GM04503 (cell line): ENCODE measurements at regions not wholly inside any gene's neighbourhood (a gene's known extent, or its start where the extent isn't known, plus 50 kb on each side); places are given as distances from the start of the nearest gene placed in this dataset.

ENCODE experiments used
- DNase-seq: peaks from one replicate; pipeline ENCODE4 v3.0.0-alpha.2; 2012; ENCODE audit warnings: low read depth

DNA sequence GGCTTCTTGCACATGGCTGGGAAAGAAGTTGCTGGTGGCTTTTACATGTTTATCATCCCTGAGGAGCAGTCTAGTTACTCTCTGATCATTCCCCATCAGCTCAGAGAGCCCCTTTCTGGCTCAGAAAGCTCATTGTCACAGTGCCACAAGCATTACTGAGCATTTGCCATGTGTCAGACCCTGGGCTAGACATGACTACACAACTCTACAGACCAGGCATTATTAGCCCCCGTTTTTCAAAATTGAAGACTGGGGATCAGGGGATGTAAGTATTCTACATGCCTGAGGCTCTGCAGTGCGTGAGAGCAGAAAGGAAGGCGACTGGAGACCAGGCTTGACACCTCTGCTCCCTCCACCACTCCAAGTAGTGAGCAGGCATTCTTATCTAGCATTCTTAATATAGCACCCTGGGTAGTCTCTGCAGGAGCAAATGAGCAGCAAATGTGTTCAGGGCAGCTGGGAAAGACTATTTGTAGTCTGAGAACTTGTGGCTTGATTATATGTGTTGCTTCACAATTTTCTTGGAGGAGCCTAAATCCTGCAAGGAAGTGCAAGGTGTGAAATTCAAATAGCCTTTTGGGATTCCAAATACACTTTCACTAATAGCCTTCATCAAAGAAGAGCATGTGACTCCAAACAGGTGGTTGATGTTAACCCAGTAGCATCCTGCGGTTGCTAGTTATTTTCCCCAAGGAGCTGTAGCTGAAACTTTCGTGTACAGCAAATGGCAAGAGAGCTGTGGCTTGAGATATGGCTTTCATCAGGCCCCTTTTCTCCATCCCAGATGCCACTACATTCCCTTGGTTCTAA lies 143.2 kb downstream of the DDX1 start:
- DNase-seq = no peak

DNA sequence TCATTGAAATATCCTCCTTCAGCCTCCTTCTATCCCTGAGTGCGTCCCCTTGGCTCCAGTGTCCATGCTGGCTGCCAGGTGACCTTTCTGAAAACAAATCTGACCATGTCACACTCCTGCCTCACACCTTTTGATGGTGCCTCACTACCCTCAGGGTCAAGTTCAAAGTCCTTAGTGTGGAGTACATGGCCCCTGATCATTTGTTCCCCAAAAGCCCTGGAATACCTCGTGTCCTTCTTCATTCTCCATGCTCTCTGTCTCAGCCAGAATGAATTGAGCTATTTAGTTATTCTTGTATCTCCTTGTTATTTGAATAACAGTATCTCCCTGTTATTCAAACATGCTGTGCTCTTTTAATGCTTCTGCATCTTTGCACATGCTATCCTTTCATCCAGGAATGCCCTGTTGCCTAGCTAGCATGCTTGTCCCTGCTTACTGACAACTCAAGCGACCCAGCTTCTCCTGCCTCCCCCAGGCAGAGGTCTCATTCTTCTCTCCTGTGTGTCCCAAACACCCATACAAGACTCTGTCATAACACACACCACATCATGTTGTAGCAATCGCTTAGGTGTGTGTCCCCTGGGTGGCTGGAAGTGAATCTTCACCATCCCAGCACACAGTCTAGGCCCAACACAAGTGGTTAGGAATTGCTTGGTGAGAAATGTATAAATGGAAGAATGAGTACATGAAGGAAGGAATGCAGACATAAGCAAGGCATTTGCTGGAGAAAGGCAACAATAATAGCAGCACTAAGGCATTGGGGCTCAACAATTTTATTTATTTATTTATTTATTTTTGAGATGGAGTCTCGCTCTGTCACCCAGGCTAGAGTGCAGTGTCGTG lies 144.0 kb downstream of the DDX1 start:
- no peak for DNase-seq

DNA sequence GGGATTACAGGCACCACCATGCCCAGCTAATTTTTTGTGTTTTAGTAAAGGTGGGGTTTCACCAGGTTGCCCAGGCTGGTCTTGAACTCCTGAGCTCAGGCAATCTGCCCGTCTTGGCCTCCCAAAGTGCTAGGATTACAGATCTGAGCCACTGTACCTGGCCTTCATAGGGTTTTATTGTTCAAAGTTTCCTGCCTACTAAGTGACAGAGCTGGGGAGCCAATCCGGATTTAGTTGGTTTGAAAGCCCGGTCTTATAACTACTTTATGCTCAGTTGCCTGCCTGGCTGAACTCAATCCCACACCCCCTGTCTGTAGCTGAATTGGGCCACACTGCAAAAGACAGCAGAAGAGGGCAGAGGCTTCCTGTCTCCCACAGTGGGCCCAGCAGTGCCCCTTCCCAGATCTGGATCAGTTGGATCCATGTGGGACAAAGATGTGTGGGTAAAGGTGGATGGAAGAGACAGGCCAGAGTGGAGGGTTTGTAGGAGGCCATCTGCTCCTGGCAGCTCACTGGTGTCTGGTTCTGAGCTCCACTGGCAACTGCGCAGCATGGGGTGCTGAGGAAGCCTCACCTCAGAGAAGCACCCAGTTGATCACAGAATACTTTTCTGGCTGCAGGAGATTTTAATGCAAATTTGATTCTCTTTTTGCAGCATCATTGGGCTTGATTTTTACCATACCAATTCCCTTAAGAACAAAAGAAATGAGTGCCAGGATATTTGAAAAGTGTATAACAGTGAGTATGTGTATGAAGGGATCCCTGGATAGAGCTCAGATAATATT lies 144.9 kb downstream of the DDX1 start:
- DNase-seq = no peak

DNA sequence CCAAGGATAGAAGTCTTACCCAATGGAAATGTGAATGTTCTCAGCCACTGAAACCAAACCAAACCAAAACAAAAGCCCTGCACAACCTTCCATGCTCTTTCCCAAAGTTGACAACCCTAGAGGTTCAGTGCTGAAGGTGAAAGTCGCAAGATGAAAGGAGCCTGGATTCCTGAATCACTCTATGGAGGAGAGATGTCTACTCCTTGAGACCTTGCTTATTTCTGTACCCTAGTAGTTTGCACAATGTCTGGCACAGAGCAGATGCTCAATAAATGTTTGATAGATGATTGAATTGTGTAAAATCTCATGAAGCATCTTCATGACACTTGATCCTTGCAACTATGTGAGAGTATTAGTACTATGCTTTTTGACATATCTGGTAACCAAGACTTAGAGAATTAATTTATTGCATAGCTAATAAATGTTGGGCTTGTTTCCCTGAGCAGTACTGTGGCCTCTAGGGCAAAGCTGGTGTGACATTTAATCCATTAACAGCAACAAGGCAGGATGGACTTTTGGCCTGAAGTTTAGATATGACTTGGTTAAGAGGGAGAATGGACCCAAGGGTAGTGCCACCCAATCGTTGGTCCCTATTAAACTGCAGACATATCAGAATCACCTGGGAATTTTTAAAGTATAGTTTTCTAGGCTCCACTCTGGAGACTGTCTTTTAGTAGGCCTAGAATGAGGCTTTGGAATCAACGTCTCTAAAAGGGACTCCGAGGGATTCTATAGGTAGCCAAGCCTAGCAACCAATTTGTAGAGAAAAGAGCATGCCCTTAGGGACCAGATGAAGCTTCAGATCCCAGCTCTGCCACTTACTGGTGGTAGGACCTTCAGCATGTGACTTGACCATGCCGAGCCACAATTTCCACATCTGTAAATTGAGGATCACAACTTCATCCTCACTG lies 145.9 kb downstream of the DDX1 start:
- no peak for DNase-seq

DNA sequence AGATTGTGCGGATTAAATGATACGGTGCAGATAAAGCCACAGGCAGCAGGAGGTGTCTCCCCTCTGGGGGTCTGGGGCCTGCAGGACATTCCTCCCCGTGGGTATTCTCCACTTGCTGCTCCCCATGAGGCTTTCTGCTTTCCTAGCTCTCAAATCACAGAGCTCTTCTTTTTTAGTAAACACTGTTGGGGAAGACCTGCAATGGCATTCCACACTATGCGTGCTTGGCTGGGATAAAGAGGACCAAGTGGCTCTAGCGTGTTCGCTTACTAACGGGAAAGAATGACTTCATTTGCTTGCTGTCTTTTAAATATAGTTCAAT lies 146.5 kb downstream of the DDX1 start:
- no peak for DNase-seq

DNA sequence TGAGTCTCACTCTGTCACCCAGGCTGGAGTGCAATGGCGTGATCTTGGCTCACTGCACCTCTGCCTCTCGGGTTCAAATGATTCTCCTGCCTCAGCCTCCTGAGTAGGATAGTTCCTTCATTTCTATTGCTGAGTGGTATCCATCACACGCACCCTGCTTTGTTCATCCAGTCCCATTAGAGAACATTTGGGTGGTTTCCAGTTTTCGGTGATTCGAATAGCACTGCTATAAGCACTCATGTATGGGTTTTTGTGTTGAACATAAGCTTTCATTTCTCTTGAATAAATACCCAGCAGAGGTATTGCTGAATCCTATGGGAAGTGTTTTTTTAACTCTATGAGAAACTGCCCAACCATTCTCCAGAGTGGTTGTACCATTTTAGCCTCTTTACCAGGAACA lies 147.3 kb downstream of the DDX1 start:
- DNase-seq = no peak

DNA sequence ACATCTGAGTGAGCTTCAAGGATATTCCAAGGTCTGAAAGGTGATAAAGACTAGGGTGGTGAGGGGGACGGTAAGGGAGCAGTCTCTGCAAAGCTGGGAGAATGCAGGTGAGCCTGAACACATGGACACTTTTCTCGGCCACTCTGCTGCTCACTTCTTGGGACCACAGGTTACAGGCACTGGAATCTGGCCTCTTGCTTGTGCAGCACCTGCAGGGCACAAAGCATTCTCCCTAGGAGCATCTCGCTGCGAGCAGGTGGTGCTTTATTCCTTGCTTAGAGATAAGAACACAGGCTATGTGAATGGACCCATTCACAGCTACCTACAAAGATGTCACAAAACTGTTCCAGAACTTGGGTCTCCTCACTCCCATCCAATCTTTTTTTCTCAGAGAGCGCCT lies 153.2 kb downstream of the DDX1 start:
- no peak for DNase-seq

DNA sequence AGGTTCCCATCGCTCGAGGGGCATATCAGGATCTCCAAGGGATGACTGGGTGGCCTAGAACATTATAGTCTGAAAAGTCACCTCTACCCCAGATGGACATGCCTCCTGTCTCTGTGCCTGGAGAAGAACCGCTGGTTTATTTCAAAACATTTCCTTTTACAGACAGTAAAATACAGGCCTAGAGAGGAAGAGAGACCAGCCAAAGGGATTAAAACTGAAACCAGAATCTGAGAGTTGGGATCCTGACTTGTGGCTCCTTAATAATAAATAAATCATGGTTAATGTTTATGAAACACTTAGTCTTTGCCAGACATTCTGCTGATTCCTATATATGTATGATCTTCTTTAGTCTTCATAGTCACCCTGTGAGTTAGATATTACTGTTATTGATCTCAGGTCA lies 153.7 kb downstream of the DDX1 start:
- DNase-seq = no peak

DNA sequence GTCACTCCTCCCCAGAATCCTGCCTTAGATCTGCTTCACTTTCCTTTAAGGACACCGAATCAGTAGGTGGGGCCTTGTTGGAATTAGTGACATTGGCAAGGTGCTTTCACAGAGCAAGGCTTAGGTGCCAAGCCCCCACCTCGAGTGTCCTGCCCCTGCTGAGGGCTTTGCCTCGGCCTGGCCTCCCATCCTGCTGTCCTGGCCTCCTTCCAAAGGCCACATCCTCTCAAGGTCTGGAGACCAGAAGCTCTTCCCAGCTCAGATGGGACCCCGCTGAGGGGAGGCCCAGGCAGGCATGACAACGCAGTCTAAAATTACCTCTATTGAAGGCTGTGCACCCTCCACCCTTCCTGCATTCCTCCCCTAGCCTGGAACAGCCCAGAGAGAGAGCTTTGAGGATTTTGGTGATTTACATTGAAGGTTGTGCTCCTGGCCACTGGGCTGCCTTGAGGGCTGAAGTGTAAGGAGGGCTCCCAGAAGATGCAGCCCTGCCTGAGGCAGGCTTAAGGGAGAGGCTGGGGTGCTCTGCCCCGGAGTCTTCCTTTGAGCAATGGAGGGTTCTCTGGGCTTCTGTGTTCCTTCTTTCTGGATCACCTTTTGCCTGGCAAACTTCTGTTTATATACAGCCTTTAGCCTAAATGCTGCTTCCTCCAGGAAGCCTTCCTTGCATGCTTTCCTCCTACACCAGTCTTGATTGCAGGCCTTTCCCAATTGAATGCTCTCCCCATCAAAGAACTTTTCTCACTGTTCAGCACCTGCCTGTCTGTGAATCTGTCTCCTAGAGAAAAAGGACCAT lies 154.4 kb downstream of the DDX1 start:
- DNase-seq = no peak

DNA sequence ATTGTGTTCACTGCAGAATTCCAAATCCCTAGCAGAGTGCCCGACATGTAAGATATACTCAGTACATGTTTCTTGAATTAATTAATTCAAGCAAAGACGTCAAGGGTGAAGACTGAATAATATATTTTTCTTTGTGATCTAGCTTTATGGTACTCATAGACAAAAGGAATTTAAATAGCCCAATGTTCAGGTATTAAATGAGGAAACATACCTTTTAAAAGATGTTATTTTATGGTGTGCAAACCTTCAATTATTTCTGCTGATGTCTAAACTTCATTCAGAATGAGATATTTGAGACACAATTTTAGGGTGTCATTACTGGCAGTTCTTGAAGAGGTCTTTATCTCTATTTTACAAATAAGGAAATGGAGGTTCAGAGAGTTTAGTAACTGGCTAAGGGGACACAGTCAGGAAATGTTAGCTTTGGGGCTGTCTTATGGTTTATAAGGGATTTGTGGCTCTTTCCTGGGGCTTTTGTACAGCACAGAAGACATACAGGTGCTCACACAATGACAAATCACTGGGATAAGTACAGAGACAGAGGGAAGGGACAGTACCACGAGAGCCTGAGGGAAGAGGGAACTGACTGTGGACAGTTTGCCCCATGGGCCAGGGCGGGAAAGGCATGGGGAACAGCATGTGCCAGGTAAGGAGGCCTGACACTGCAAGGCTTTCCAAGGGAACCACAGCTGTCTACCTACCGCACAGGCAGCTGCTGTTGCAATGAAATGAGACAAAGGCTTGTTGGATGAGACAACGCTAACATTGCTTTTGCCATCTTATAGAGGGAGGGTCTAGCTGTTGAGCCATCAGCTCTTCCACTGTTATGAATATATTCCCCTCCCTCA lies 155.3 kb downstream of the DDX1 start:
- DNase-seq = no peak

DNA sequence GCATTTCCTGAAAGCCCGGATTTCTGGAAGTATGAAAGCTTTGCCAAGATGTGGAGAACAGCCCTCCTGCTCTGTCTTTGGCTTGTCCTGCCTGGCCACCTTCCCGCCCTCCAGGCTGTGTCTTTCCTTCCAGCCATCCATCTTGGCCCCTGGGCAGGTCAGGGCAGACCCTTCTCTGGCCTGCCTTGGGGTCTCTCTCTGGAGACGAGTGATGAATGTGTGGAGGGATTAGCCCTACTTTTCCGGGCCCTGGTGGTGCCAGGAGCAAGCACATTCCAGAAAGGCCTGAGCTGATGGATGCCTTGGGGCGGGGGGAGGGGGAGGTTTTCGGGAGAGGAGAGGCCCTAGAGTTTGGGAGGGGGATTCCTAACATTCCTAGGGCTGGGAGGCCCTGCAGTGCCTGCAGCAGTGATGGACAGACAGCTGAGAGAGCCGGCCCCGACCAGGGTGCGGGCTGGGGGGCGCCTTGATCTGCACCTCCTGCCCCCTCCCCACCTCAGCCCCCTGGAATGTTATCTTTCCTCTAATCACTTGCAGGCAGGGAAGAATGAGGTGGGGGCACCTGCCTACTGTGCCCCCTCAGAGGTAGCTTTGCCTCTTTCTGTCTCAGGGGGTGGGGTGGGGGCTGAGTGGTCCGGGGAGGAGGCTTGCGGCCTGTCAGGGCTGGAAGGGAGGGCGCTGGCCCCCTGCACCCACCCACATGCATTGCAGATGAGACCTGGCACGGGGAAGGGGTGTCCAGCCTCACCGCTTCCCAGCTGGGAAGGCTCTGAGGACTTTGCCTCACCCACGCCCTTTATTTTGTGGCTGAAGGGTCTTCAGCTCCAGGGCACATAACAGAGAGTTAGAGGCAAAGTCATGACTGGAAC lies 156.2 kb downstream of the DDX1 start:
- no peak for DNase-seq

DNA sequence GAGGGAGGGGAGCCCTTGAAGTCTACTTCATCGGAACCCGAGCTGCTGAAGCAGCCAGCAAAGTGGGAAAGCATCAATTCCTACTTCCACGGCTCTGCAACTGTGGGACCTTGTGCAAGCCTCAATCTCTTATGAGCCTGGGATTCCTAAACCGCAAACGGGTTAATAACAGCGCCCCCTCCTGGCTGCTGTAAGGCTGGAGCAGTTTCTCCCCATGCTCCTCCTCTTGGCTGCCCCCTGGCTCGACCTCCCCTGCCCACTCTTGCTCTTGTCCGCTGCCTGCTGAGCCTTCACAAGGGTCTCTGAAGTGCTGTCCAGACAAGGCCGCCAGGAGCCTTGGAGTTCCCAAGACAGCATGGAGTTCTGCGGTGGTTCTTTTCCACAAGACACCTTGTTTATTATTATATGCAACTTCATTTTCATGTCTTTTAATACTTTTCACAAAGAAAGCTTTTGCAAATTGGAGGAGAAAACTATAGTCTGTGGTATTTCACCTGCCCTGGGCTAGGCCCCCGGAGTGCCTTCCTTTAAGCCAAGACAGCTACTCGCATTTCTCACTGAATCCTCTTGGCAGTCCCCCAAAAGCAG lies 157.2 kb downstream of the DDX1 start:
- DNase-seq = no peak

DNA sequence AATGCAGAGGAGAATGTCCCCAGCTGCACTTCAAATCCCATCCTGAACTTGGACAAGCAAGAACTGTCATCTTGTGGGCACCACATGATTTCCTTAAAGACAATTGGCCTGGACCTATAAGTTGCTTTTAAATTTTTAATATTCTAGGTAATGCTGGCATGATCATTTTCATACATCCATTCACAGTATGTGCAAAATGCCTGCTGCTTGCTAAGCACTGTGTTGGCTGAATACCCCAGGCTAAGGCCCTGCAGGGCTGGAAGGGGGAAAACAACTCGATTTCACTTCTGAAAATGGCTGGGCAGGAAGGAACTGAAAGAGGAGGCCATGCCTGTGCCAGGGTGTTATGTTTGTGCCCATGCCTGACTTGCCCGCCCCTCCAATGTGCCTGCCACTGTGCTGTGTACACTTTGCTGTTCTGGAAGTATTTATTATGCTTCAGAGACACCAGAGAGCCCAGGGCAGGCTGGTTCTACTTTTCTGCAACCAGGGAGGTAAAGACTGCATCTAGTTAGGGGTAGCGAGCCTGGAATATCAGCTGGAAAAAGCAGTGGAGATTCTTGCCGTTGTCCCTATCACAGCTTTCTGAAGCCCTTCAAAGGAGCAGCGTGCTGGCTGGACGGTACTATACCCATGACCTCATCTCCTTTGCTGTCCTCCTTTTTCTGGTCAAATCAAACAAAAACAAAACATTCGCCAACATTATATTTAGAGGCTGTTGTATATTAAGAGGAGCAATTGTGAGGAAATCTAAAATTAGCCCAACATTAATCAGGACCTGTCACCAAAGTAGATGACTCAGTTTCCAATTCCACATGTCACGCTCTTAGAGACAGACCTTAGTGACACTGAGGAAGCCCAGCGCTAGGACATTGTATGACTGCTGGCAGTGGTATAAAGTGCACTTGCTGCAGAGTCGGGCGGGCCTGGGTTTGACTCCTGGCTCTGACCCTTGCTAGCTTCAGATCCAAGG lies 158.1 kb downstream of the DDX1 start:
- DNase-seq = no peak

DNA sequence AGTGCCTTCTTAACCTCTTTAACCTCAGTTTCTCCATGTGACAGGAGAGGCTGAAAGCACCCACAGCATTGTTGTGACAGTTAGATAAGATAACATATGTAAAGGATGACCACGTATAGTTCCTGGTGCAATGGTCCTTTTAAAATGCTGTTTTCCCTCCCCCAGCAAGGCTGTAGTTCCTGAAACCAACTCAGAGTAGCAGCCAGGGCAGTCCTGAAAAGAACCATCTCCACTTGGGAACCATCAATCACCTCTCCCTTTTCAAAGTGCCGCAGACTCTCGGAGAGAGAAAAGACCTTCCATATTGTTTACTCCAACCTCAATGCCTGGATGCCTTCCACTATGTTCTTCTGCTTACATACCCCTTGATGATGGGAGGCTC lies 158.8 kb downstream of the DDX1 start:
- DNase-seq = no peak

DNA sequence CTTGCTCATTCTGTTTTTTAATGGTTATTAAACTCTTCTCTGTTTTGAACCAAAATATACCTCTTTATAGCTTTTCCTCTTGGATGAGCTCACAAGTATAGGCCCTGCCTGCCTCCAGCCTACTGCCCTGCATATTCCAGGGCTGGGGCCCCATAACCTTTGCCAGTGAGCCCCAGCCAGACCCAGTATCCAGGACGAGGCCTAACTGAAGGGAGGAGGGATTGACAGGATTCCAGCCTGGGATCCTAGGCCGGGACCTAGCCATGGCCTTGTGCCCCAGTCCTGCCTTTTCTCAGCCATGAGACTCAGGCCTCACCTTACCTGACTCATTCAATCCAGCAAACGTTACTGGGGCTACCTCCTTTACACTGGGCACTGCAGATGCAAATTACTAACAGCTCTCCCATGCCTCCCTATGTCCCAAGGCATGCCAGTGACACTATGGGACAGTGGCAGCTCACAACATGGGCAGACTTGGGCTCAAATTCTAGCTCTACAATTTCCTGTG lies 159.2 kb downstream of the DDX1 start:
- DNase-seq = no peak

DNA sequence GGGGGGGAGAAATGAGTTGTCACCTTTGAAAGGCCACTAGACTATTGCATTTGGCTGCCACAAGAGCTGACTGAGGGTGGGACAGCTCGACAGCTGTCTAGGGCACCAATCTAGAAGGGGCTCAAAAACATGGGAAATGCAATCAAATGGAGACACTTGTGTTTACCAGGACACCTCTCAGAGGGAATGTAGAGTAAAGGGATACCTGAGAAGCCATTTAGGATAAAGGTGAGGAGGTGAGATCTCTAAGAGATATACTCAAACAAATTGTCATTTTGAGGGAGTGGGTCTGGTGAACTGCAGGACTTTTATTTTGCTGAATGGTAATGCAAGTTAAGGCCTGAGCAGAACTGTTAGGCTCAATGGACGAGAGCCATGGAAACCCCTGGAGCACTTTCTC lies 159.8 kb downstream of the DDX1 start:
- DNase-seq = no peak

DNA sequence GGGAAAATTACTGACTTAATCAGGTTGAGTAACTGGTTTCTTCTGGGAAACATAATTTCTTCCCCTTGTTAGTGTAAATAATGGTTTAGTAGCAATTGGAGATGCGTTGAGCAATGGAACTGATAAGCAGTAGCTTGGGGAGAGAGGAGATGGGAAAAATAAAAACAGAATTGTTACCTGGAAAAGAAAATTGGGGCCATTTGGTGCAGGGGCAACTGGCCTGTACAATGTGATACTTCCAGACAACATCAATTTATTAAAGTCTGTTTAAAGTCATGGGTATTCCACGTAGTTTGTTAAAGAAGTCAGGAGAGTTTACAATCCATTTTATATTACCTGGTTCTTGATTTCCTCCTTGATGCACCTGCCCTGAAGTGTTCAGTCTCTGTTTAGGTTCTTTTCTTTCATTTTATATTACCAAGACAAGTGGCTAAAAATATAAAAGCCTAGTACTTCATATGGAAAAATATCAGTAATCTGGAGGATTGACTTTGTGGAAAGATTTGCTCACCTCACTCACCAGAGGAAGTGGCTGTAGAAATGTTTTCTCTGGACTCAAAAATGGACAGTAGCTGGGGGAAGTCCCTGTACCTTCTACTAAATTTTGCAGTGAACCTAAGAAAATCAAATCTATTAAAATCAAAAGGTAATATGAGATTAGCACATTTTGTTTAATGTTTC lies 161.0 kb downstream of the DDX1 start:
- no peak for DNase-seq
